ENCODE measurements at regions not wholly inside any gene's neighbourhood (a gene's known extent, or its start where the extent isn't known, plus 50 kb on each side); places are given as distances from the start of the nearest gene placed in this dataset.
"Not testable (repeated sequence)": the region's sequence is repeated elsewhere in the genome, so short reads cannot be mapped to it uniquely, and the experiment has no call there.

GRCh38 chr9:110095161-110095595 is 112.8 kb downstream of the C9orf152 start:
- peaks cover 1% of the 10 kb centered on the region for H3K36me3 ChIP-seq (ENCODE audit: control insufficient read depth, insufficient read depth, low read length)
- no peaks in the 10 kb centered on the region for H3K27me3 ChIP-seq (ENCODE audit: control insufficient read depth, insufficient read depth, low read length)
- TF ChIP-seq CTCF (IDR thresholded peaks at IDR 0.05; ENCODE audit: insufficient read depth, low read length, poor library complexity, severe bottlenecking): no peak
- H3K4me3 ChIP-seq (ENCODE audit: low read depth, low read length): no peak overlapping the region
- no peak for DNase-seq (ENCODE audit: low read depth)

GRCh38 chr9:110095776-110096175 is 112.2 kb downstream of the C9orf152 start:
- no peak for DNase-seq (ENCODE audit: low read depth)
- Histone ChIP-seq H3K4me3 (ENCODE audit: low read depth, low read length) (no peak overlapping the region), H3K27me3 (ENCODE audit: control insufficient read depth, insufficient read depth, low read length) (no peaks in the 10 kb centered on the region), H3K36me3 (ENCODE audit: control insufficient read depth, insufficient read depth, low read length) (peaks cover 2% of the 10 kb centered on the region)
- no peak for TF ChIP-seq CTCF (IDR thresholded peaks at IDR 0.05; ENCODE audit: insufficient read depth, low read length, poor library complexity, severe bottlenecking)

- not testable (repeated sequence) for H3K36me3 ChIP-seq (ENCODE audit: control insufficient read depth, insufficient read depth, low read length); DNase-seq (ENCODE audit: low read depth); H3K4me3 ChIP-seq (ENCODE audit: low read depth, low read length); H3K27me3 ChIP-seq (ENCODE audit: control insufficient read depth, insufficient read depth, low read length)
Observed at GRCh38 chr9:110096674-110097073, 111.3 kb downstream of the C9orf152 start.

GRCh38 chr9:110099236-110100095 is 108.5 kb downstream of the C9orf152 start:
- H3K4me3 ChIP-seq (ENCODE audit: low read depth, low read length): no peak overlapping the region
- peaks cover 2% of the 10 kb centered on the region for H3K36me3 ChIP-seq (ENCODE audit: control insufficient read depth, insufficient read depth, low read length)
- TF ChIP-seq CTCF (IDR thresholded peaks at IDR 0.05; ENCODE audit: insufficient read depth, low read length, poor library complexity, severe bottlenecking): no peak
- no peaks in the 10 kb centered on the region for H3K27me3 ChIP-seq (ENCODE audit: control insufficient read depth, insufficient read depth, low read length)
- DNase-seq (ENCODE audit: low read depth): no peak

DNA sequence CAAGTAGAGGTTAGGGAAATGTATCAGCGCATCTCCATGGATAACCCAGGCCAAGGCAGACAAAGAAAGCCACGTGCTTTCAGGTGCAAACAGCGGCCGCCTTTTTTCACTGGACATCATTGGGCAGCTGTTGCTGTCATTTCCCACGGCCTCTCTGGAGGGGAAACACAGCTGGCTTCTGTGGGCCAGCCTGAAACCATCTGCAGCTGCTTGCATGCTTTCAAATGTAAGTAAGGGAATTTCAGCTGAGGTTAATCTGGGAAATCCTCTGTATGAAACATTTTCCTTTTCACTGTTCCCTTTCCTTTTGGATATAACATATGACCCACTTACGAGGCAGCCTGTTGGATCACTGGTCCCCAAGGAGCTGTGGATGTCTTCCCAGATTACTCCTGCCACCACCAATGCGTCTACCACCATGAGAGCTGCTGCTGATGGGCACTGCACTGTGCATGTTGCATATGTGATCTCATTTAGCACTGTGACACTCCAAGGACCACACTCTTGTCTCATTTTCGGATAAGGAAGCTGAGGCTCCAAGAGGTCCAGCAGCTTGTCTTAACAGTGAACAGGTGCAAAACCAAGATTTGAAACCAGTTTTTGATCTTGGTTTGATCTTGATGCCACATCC is 106.3 kb downstream of the C9orf152 start:
- Histone ChIP-seq H3K27me3 (ENCODE audit: control insufficient read depth, insufficient read depth, low read length) (no peaks in the 10 kb centered on the region), H3K4me3 (ENCODE audit: low read depth, low read length) (no peak overlapping the region), H3K36me3 (ENCODE audit: control insufficient read depth, insufficient read depth, low read length) (peaks cover 2% of the 10 kb centered on the region)
- no peak for DNase-seq (ENCODE audit: low read depth)
- TF ChIP-seq CTCF (IDR thresholded peaks at IDR 0.05; ENCODE audit: insufficient read depth, low read length, poor library complexity, severe bottlenecking): no peak

DNA sequence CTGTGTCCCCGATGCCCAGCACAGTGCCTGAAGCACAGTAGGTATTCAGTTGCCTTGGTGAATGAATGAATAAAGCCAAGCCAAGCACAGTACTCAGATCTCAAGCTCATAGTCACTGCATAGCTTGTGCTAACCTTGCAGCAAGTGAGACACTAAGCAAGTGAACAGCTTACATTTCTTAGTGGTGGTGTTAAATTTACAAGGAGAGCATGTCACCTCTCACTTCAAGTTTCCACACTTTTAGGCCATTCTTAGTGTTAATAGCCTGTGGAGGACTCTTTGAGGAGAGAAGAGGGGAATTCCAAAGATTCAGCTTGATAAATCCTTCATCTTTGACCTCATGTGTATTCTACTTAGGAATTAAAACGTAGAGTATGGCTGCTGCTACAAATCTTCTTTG is 104.7 kb downstream of the C9orf152 start:
- no peak for DNase-seq (ENCODE audit: low read depth)
- Histone ChIP-seq H3K4me3 (ENCODE audit: low read depth, low read length) (no peak overlapping the region), H3K36me3 (ENCODE audit: control insufficient read depth, insufficient read depth, low read length) (peaks cover 2% of the 10 kb centered on the region), H3K27me3 (ENCODE audit: control insufficient read depth, insufficient read depth, low read length) (no peaks in the 10 kb centered on the region)
- TF ChIP-seq CTCF (IDR thresholded peaks at IDR 0.05; ENCODE audit: insufficient read depth, low read length, poor library complexity, severe bottlenecking): no peak
